ENCODE measurements at regions not wholly inside any gene's neighbourhood (a gene's known extent, or its start where the extent isn't known, plus 50 kb on each side); places are given as distances from the start of the nearest gene placed in this dataset.
A peak's percentile ranks its signal among the peaks of the same experiment; 100 is the strongest.
"Not testable (repeated sequence)": the region's sequence is repeated elsewhere in the genome, so short reads cannot be mapped to it uniquely, and the experiment has no call there.

DNA sequence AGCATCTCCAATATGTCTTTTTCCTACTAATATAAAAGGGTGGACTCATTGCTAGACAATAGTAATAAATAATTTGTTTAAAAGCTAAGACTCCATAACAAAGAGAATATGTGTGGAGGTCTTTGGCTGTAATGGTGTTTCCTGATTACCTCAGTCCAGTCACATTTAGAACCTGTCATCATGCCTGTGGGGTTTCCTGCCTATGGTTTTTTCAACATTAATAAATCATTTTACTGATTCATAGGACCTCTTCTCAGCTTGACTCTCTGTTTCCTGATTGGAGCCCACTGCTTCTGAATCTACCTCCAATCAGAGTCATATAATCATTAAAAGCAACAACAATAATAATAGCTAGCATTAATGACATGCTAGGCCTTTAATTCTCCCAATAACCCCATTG, 52.4 kb upstream of the GNAI1 start:
- no peak for DNase-seq

DNA sequence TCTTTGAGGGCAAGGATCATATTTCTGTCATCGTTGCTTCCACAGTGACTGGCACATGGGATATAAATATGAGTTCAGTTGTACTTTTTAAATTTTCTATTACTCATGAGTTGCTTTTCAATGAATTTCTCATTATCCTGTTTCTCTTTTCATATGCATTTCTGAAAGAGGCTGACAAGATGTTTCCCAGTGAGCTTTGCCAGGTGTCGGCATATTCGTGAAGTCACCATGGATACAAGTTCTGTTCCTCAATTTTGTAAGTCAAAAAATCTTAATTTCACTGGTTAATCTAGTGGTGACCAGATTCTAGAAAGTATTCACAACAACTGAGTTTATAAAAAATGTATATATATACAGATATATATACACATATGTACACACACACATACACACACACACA, 55.7 kb upstream of the GNAI1 start:
- DNase-seq = no peak

DNA sequence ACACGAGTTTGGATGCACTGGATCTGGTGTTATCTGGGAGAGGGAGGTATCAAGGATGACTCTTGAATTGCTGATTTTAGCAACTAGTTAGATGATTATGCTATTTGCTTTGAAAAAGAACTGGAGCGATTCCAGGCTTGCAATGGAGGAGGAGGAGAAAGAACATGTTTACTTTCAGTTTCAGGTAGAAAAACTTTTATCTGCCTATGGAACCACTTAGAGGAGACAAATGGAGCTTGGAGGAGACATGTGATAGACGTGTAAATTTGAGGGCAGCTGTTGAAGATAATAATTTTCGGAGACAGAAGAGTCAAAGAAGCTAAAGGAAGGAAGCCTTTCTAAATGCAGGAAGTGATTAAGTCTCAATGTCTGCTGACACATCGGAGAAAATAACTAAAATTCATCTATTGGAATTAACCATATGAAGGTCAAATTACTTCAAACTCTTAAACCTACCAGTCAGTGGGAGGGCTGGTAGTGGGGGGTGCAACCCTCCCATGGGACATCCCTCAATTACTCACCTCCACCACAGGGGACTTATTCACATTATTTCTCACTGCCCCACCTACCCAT, 56.4 kb upstream of the GNAI1 start:
- peak; percentile 34 for DNase-seq

DNA sequence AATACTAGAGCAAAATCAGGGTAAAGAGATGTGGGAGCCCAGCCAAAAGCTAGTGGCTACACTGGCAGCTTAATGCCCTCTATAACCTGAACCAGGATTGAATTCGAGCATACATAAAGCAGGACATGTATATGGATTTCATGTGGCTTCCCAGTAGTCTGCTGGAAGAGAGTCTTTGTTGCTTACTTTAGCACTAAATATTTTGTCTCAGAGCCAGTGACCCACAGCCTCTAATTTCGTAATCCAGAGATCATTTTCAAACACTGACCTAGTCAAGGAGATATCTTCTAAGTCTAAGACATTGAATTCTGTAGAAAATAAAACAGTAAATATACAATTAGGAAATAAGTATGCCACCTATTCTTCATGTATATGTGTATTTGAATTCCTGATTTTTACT, 64.2 kb upstream of the GNAI1 start:
- DNase-seq = no peak

DNA sequence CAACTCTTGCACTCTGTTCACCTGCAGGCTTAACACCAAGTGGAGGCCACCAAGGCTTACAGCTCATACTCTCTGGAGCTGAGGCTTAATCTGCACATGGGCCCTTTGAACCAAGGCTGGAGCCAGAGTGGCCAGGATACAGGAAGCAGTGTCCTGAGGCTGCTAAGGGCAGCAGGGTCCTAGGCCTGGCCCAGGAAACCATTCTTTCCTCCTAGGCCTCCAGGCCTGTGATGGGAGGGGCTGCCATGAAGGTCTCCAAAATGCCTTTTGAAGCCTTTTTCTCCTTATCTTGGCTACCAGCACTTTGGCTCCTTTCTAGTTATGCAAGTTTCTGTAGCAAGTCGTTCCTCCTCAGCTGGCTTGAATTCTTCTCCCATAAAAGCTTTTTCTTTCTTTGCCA, 68.0 kb upstream of the GNAI1 start:
- no peak for DNase-seq

DNA sequence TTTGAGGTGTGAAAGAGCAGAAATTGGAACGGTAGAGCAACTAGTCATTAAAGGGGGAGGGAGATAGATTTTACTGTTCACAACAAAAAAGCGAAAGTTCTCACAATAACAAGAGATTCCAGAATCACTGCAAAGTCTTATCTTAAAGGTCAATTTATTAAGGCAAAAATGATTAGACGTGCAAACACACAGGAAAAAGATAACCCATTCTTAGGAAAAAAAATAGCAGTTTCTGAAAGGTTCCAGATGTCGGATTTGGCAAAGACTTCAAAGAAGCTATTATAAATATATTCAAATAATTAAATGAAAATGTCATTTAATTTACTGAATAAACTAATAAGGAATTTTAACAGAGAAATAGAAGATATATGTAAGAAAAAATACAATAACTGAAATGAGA, 70.8 kb upstream of the GNAI1 start:
- no peak for DNase-seq

DNA sequence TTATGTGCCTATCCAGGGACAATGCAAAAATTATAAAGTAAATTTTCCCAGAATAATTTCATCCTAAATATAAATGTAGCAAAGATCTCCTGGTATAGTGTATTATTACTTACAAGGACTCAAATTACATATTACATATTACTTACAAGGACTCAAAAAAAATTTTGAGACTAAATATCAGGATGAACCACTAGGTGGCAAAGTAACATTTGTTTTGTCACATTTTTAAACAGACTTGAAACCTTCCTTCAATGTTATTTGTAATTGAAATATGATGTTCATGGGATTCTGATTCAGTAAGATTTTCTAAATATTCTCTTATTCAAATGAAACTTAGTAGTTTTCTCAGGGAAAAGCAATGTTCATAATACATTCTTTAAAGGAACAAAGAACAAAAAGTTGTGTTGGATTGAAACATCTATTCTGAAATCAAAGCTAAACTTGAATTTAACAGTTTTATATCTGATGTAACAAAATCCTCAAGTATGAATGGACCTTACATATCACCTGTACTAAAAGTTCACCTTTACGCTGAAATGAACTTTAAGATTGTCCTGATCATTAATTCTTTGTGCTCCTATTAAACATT, 74.3 kb upstream of the GNAI1 start:
- no peak for DNase-seq

DNA sequence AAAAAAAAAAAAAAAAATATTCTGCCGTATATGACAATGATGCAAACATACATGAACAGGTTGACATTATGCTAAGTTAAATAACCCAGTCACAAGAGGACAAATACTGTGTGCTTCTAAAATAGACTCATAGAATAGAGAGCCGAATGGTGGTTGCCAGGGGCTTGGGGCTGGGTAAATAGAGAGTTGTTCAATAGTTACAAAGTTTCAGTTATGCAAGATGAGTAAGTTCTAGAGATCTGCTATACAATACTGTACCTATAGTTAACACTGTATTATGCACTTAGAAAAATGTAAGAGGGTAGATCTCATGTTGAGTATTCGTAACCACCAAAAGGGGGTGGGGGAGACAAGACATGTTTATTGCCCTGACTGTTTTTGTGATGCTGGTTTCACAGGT, 77.1 kb upstream of the GNAI1 start:
- no peak for DNase-seq

DNA sequence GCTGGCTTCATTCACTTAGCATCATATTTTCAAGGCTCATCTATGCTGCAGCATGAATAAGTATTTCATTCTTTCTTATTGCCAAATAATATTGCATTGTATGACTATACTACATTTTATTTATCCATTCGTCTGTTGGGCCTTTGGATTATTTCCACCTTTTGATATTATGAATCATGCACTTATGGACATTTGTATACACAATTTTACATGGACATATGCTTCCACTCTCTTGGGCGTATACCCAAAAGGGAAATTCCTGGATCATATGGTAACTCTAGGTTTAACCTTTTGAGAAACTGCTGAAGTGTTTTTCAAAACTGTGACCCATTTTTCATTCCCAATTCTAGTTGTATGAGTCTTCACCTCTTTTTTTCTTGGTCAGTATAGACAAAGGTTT, 80.3 kb upstream of the GNAI1 start:
- DNase-seq = no peak

DNA sequence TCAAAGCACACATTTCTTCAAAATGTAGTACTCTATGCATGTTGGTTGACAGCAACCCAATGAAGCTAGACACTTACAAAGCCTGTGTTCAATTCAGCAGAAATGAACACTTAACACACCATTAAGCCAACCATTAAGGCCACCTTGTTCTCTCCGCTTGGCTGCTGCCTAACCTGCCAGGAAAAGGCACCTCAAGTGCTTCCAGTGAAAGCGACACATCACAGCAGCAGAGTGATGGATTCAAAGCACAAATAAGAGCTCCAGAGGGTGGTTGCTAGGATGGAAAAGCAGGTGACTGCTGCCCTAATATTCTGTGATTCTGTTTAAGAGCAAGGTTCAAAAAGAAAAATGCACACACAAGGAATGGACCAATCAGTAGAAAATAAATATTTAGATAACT, 81.5 kb upstream of the GNAI1 start:
- no peak for DNase-seq

DNA sequence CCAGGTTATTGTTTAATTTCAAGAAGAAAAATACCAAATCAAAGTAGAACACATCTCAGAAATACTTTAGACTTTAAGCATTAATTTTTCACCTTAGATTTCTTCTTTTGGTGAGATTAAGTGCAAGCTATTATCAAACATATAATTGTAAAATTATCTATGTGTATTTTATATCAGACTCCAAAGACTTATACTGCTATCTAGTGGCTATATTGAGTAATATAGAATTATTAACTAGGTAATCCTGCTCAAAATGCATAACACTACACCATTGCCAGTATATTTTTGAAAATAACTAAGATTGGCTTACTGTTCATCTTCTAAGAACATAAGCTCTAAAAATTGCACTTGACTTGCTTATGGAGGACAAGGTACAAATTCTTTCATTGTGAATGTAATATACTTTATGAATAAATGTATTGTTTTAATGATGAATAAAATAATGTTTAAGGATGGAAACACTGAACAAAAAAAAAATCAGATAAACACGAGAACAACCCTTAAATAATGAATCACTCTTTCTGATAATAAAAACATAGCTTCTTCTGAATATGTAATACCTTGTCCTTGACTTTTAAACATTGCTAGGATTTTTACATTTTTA, 86.7 kb upstream of the GNAI1 start:
- DNase-seq = no peak

DNA sequence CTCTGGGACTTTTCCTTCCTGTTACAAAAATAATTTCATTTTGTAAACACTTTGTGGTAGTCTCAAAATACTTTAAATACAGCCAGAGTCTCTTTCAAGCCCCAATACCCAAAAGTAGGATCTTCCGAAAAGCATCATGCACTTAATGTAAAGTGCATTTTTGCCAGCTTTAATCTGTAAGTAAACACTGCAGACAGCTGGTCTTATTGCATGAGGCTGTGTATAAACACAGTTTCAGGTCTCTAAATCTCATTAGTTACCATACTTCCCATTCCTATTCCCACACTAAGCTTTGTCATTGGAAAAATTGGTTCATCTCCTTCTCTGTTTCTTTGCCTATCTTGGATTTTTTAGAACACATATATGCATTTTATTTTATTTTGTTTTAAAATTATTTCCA, 87.6 kb upstream of the GNAI1 start:
- DNase-seq = no peak

DNA sequence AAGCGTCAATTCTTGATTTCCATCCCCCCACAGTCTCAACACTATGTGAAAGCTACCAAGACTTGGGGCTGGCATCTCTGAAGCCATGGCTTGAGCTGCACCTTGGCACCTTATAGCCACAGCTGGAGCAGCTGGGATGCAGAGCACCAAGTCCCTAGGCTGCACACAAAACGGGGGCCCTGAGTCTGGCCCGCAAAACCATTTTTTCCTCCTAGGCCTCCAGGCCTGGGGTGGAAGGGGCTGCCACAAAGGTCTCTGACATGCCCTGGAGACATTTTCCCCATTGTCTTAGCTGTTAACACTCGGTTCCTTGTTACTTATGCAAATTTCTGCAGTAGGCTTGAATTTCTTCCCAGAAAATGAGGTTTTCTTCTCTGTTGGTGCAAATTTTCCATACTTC, 89.8 kb upstream of the GNAI1 start:
- DNase-seq = no peak

DNA sequence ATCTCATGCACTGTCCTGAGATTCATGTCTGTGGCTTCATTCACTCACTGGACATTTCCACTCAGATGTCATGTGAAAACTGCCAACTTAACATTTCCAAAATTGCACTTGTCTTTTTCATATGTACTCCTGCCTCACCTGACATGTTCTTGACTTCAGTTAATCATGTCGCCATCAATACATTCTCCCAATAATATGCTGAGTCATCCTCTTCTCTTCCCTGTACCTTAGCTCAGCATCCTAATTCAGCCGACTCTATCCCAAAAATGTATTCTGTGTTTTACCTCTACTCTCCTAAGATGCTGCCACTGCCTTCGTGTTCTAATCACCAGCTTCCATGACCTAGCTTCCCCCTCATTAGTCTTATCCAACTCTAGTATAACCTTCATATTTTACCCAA, 93.9 kb upstream of the GNAI1 start:
- DNase-seq = no peak

DNA sequence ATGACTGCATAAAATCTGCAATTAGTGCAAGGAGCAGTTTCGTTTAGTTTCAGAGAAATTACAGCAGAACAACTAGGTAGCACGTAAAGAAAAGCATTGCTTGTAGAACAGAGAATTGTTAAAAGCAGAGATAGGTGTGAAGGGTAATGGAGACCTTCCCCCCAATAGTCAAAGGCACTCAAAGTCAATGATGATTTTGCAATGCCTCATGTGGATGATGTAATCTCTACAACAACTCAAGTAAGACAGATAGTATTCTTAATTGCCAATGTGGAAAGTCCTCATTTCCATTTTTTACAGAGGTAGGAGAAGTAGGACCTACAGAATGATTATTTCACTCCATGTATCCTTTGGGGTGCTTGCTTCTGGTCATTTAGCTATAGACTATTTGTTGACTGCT, 94.3 kb upstream of the GNAI1 start:
- no peak for DNase-seq

DNA sequence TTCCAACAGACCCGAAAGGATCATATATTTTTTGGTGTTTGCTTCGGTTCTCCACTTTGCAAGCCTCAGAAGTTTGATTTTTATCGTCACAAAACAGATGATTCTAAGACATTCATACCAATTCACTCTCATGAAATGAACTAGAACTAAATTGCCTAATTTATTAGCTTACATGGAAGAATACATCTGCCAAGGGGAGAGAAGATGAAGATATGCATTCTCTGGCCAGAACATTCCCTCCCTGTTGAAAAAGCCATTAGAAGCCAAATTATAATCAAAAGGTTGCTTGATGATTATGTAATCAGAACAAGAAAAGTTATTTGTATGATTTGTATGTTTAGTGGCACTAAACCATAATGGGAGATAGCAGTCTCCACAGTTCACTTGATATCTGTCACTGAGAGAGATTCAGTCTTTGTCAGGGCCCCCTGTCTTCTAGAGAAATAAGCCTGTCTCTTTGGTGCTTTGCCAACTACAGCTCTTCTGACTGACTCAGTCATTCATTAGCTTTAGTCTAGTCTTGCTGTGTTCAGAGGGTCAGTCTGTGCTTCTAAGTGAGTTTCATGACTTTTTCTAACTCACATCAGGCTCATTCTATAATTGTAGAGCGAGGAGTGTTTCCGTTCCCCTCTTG, 95.3 kb upstream of the GNAI1 start:
- DNase-seq = no peak

DNA sequence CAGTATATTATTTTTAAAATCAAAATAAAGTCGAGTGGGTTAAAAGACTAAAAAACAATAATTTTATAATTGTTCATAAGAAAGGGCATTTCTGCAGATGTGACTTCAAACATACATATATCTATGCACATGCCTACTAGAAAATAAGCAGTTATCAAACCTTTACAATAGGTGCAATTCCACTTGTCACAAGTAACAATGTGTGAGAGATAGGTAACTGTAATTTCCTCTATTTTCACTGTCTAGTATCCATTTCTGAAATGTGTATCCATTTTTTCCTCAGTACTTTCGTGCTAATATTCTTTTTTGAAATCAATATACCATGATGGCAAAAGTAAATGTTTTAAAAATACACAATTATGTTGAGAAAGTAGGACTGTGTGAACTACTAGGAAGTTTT, 96.9 kb upstream of the GNAI1 start:
- DNase-seq = no peak

DNA sequence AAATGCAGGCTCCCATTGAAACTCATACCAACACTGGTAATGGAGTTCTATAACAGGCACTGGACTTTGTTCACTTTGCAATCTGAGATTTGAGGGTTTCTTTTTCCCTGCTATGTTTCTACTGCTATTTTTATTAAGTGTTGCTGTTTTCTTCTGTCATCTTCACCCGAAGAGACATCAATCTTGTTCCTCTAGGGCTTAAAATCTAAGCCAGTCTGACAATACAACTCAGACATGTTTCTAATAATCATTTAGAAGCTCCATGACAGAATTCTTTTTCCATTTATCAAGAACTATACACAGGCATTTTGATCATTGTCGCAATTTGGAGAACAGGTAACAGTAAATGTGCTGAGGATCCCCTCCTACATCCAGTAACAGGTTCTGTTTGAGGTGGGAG, 98.5 kb upstream of the GNAI1 start:
- DNase-seq = no peak

DNA sequence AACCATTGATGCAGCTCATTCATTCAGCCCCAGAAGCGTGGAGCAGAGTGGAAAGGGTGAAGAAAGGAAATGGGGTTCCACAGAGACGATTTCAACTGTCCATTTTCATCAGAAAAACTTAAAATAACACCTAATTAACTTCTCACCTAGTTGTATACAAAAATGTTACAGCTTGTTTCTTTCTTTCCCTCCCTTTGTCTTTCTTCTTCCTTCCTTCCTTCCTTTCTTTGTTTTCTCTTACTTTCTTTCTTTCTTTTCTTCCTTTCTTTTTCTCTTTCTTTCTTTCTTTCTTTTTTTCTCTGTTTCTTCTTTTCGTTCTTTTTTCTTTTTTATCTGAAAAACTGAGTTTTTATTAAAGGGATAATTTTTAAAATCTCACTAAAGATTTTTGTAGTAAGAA, 105.9 kb upstream of the GNAI1 start:
- no peak for DNase-seq

DNA sequence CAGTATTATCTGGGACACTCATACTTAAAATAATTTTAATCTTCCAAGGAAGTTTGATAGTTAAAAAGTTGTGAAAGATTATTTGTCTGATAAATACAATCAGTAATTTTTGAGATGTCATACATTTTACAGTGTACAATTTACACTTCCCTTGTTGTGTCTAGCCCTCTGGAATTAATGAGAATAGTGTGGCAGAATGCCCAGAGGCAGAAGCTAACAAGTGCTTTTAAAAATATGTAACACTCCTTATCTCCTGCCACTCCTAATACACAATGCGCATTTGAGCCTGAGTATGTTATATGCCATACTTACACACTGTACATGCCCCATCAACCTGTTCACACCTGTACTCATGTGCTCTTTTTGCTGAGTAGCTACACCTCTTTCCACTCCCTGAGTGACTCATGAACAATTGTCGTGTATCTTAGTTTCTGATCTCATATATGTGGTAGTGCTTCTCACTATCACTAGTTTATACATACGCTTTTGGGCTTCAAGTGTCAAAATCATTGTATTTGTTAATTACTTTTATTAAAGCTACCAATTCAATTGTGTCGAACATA, 106.9 kb upstream of the GNAI1 start:
- no peak for DNase-seq

DNA sequence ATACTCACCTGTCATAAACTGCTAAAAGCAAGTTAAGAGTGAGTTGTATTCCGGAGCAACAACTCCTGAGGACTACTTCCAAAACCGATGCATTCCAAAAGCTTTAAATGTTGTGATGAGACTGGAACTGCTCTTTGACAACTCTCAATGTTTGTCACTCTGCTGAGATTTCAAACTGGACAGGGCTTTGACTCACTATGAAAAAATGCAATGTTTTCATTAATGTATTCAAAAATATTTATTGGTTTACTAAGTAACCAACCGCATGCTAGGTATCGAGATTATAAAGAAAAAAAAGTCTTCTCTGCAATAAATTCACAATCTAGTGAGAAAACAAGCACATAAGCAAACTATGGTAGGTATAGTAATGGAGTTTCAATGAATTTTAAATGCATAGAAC, 107.9 kb upstream of the GNAI1 start:
- no peak for DNase-seq

DNA sequence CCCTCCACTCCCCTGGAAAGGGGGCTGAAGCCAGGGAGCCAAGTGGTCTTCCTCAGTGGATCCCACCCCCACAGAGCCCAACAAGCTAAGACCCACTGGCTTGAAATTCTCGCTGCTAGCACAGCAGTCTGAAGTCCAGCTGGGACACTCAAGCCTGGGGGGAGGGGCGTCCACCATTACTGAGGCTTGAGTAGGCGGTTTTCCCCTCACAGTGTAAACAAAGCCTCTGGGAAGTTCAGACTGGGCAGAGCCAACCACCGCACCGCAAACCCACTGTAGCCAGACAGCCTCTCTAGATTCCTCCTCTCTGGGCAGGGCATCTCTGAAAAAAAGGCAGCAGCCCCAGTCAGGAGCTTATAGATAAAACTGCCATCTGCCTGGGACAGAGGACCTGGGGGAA, 114.4 kb upstream of the GNAI1 start:
- DNase-seq = not testable (repeated sequence)

DNA sequence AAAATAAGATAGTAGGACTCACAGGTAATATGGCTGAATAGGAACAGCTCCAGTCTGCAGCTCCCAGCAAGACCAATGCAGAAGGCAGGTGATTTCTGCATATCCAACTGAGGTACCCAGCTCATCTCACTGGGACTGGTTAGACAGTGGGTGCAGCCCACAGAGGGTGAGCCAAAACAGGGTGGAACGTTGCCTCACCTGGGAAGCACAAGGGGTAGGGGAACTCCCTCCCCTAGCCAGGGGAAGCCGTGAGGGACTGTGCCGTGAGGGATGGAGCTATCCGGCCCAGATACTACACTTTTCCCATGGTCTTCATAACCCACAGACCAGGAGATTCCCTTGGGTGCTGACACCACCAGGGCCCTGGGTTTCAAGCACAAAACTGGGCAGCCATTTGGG, 114.8 kb upstream of the GNAI1 start:
- not testable (repeated sequence) for DNase-seq
